ENCODE measurements at regions not wholly inside any gene's neighbourhood (a gene's known extent, or its start where the extent isn't known, plus 50 kb on each side); places are given as distances from the start of the nearest gene placed in this dataset.

DNA sequence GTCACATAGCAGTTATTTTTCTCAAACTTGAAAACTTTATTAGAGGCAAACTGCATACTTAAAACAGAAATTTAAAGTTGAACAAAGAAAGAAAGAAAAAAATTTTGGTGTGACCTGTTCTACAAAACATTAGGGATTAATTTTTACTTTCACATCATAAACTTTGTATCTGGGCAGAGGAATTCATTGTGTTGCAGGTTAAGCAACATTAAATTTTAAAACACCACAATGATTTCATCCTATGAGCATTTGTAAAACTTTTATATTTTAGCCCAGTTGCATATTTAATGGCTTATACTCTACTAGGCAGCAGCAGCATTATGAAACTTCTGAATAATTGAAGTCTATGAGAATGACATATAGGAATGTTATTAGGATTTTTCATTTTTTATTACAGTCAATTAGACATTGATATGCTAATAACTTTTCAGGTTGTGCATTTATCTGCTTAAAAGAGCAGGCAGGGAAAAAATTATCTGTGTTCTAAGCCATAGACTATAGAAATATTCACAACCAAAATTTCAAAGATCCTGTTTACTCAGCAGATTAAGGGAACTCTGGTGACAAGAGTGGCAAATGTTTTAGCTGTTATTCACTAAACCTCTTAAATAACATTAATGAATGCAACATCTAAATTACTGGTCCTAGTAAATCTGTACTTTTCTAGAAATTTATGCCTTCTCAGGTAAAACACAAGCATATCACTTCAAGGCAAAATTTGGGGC lies 1088.5 kb upstream of the CDH6 start:
- TF ChIP-seq GATA2 (IDR thresholded peaks at IDR 0.05; ENCODE audit: low read depth, low read length) = no peak
- no peak for TF ChIP-seq GATA3 (IDR thresholded peaks at IDR 0.05; ENCODE audit: low read depth, low read length)

DNA sequence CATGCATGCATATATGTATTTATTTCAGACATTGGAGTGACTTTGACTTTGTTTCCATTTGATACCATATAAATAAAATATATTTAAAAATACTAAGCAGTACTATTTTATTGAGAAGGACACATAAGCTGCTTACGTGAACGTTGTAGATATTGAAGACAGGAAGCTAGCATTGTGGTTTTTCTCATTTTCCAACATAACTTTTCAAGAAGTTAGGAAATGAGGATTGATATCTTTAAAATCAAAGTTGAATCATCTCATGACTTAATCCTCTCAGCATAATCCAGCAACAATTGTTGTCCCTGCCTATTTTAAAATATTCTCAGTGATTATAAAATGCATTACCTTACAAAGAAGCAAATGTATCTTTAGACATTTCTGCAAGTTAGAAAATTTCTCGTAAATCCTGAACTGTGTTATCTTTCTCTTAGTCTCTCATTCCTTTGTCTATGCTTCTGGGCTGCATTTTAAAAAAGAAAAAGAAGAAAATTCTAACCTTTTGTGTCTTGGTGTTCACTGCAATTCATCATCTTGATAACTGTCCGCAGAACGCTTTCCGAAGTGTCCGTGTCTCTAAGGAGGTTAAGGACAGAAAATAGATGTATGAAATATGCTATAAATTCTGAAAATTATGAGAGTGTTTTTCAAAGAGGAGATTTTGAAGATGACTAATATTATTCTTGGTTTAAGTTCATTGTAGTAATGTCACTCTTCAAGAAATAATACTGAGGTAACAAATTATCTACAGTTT lies 1089.9 kb upstream of the CDH6 start:
- TF ChIP-seq GATA3 (IDR thresholded peaks at IDR 0.05; ENCODE audit: low read depth, low read length) (no peak), GATA2 (IDR thresholded peaks at IDR 0.05; ENCODE audit: low read depth, low read length) (no peak)

DNA sequence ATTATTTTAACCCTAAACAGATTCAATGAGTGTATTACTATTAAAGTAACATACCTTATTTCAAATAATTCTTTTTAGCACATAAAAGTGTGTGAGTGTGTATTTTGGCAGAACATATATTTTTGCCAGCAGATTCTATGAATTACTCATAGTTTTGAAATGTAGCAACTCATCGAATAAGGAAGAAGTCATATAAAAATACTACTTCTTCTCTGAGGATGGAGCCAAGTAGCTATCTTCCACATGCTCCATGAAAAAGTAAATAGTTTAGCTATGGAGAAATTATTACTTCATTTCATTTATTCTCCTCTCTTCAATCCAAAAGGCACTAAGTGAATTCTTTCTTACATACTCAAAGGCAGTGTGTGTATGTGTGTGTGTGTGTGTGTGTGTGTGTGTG lies 1090.4 kb upstream of the CDH6 start:
- TF ChIP-seq GATA2 (IDR thresholded peaks at IDR 0.05; ENCODE audit: low read depth, low read length) (no peak), GATA3 (IDR thresholded peaks at IDR 0.05; ENCODE audit: low read depth, low read length) (no peak)

DNA sequence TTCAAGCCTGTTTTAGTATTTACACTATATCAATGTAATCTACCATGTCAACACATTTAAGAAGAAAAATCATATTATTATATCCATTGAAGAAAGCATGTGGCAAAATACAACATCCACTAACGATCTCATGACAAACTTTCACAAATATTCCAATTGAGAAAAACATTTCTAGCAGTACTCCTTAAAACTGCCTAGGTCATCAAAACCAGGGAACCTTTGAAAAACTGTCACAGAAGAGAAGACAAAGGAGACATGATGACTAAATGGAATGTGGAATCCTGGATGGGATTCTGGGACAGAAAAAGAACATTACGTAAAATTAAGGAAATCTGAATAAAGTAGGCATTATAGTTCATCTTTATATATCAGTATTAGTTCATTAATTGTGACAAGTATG lies 1091.3 kb upstream of the CDH6 start:
- TF ChIP-seq GATA3 (IDR thresholded peaks at IDR 0.05; ENCODE audit: low read depth, low read length) (no peak), GATA2 (IDR thresholded peaks at IDR 0.05; ENCODE audit: low read depth, low read length) (no peak)

DNA sequence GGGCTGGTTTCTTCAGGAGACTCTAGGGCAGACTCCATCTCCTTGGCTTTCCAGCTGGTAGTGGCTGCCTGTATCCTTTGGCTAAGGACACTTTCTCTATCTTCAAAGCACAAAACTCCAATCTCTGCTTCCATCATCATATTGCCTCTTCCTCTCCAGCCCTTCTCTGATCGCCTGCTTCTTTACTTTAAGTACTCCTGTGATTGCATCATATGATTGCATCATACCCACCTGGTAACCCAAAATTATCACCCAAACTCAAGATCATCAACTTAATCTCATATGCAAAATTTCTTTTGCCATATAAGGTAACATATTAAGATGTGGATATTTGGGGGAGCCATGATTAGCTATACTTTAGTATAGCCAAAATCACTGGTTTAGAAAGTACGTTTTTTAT lies 1092.6 kb upstream of the CDH6 start:
- TF ChIP-seq GATA3 (IDR thresholded peaks at IDR 0.05; ENCODE audit: low read depth, low read length) = no peak
- TF ChIP-seq GATA2 (IDR thresholded peaks at IDR 0.05; ENCODE audit: low read depth, low read length) = no peak

DNA sequence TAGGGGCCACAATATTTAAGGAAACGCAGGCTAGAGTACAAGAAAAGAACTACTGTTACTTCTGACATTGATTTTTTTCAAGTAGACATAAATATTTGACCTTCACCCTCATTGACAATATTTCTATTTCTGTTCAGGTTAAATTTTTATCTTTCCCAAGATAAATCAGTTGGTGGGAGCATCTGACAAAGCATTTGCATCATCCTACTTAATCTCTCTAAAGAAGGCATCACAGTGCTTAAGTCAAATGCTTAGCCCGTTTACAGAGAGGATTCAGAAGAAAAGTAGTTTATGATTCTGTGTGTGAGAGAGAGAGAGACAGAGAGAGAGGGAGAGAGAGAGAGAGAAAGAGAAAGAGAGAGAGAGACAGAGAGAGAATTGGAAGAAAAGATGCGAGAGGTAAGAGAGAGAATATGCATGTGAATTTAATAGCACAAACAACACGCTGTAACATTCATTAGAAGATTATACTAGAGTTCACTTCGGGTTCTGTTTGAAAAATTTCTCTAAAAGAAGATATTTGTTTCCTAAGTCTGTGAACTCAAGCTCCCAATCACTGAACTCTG lies 1093.3 kb upstream of the CDH6 start:
- TF ChIP-seq GATA3 (IDR thresholded peaks at IDR 0.05; ENCODE audit: low read depth, low read length) (no peak), GATA2 (IDR thresholded peaks at IDR 0.05; ENCODE audit: low read depth, low read length) (no peak)

DNA sequence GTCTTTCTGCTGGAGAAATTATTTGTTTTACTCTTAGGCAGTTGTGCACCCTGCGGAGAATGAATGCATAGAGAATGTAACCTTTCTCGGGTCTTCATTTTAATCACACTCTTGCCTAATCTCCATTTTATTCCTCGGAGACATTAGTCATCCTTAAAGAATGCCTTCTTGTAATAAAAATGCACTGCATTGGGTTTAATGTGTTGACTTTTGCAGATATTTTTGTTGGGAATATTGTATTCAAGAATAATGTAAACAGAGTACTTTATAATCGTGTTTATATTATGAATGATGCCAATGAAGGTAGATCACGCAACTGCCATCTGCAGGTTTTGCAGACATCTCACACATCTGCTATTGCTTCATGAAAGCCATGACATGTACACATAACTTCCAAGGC lies 1093.9 kb upstream of the CDH6 start:
- TF ChIP-seq GATA3 (IDR thresholded peaks at IDR 0.05; ENCODE audit: low read depth, low read length) (no peak), GATA2 (IDR thresholded peaks at IDR 0.05; ENCODE audit: low read depth, low read length) (no peak)

DNA sequence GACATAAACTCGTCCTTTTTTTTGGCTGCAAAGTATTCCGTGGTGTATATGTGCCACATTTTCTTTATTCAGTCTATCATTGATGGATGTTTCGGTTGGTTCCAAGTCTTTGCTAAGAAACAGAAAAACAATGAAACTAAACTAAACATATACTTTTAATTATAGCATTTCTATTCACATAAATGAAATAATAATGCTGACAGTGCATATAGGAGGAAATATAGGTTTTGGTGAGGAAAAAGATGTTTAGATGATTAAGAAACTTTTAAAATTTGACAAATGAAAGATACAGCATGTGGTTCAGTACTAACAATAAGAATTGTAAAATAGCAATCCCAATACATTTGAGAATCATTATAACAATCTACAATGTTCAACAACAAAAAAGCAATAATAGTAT lies 1094.5 kb upstream of the CDH6 start:
- TF ChIP-seq GATA2 (IDR thresholded peaks at IDR 0.05; ENCODE audit: low read depth, low read length) (no peak), GATA3 (IDR thresholded peaks at IDR 0.05; ENCODE audit: low read depth, low read length) (no peak)

DNA sequence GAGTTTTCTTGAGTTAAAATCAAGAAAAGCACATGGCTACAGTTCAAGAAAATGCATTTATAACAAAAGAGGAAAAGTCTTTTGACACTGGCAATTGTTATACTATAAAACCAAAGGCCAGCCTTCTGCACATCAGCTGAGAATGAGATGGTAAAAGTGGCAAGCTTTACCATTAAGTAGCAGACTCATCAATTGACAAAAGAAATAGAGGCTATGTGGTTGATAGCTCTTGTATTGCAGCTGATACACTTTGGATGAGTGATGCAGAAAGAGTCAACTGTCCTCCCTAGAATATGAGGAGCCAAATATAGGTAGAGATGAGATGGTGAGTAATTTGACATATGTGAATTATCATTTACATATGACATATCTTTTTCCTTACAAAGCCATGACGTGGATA lies 1100.9 kb upstream of the CDH6 start:
- TF ChIP-seq GATA3 (IDR thresholded peaks at IDR 0.05; ENCODE audit: low read depth, low read length) (no peak), GATA2 (IDR thresholded peaks at IDR 0.05; ENCODE audit: low read depth, low read length) (no peak)

DNA sequence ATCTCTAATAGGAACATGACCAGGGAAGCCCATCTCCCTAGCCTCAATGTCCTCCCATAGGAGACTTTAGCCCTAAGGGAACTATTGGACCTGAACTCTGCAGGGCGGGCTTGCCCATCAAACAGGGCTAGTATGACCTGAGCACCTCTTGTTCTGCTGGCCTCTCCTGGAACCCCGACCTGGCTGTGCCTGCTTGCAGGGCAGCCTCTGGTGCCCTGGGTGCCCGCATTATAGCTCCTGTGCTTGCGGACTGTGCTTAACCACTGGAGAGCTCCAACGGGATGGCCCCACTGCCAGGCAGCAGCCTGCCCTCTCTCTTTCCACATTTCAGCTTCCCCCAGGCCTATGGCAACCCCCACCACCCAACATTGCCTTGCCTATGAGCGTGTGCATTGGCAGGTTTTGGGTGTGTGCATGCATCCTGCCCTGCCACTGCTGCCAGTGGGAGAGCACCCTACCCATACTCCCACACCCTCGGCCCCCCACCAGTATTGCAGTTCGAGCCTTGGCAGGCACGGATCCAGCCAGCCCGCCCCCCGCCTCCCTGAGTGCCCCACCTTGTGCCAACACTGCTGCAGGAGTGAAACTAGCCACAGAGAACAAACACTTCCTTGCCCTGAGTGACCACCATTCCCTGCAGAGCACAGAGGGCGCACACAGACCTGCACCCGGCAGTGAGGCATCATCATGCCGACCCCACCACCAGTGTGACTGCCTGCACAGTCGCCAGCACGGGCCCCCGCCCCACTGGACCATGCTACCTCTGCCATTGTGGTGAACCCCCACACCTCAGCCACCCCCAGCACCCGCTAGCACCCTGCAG lies 1123.8 kb upstream of the CDH6 start:
- TF ChIP-seq GATA2 (IDR thresholded peaks at IDR 0.05; ENCODE audit: low read depth, low read length) (no peak), GATA3 (IDR thresholded peaks at IDR 0.05; ENCODE audit: low read depth, low read length) (no peak)

DNA sequence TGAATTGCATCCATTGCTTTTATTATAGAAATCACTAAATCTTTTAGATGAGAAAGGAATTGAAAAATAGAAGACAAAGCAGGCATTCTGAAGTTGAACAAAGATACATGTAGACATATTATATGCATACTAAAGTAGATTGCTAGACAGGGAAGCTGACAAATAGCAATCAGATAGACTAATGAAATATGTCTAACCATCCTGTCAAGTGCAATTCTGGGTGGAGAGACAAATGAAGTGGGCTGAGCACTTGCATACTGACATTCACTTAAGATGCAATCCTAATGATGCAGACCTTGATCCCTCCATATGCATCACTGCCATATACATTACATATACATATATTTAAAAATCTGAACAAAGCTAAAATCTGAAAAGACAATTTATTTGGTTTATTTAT lies 1130.0 kb upstream of the CDH6 start:
- TF ChIP-seq GATA3 (IDR thresholded peaks at IDR 0.05; ENCODE audit: low read depth, low read length) (no peak), GATA2 (IDR thresholded peaks at IDR 0.05; ENCODE audit: low read depth, low read length) (no peak)

DNA sequence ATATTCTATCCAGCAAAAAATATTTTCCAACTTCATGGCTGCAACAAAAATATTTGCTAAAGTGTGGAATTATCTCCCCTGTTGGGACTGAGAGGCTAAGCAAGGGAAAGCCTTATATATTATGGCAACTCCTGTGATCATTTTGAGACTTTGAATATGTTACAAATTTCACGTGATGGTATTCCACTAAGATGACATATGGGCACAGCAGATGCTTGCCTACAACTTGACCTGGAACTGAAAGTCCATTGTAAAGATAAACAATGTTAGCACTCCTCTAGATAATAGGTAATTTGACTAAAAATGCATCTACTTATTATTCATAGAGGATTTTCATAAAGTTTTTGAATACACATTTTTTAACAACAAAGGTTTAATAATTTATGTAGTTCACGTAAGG lies 1141.5 kb upstream of the CDH6 start:
- TF ChIP-seq GATA3 (IDR thresholded peaks at IDR 0.05; ENCODE audit: low read depth, low read length) = no peak
- TF ChIP-seq GATA2 (IDR thresholded peaks at IDR 0.05; ENCODE audit: low read depth, low read length) = no peak

DNA sequence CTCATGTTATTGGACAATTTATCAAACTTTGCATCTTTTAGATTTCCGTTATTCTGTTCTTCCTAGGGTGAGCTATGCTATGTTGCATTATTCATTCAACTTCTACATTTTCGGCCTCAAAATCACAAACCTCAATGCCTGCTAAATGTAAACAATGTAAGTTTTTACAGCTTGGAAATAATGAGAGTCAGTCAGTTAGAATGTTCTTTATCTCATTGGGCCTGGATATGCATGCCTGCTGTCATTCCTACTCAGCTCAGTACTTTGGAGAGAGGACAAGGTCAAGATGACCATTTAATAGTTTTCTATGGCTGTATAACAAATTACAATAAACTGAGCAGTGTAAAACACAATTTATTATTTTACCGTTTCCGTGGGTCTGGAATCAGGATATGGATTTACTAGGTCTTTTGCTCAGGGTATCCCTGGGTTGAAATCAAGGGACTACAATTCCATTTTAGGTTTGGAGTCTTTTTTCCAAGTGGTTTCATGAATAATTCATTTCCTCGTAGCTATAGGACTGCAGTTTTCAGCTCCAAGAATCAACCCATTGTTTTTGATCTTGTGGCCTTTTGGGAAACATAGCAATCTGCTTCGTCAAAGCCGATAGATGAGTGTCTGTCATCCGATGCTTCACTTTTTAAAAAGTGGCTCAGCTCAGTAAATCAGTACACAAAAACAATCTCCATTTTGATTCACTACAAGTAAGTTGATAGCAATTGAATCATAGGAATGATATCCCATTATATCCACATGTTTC lies 1143.2 kb upstream of the CDH6 start:
- no peak for TF ChIP-seq GATA2 (IDR thresholded peaks at IDR 0.05; ENCODE audit: low read depth, low read length)
- TF ChIP-seq GATA3 (IDR thresholded peaks at IDR 0.05; ENCODE audit: low read depth, low read length) = no peak
